HG03520 (cell line): ENCODE measurements at regions not wholly inside any gene's neighbourhood (a gene's known extent, or its start where the extent isn't known, plus 50 kb on each side); places are given as distances from the start of the nearest gene placed in this dataset.
A peak's percentile ranks its signal among the peaks of the same experiment; 100 is the strongest.

Source experiments
- ATAC-seq: cut with Tn5 transposase; IDR thresholded peaks from one replicate; pipeline ENCODE4 v1.9.1; 2021; ENCODE audit warnings: mild to moderate bottlenecking, moderate library complexity; ENCODE audit not compliant: unreplicated experiment

DNA sequence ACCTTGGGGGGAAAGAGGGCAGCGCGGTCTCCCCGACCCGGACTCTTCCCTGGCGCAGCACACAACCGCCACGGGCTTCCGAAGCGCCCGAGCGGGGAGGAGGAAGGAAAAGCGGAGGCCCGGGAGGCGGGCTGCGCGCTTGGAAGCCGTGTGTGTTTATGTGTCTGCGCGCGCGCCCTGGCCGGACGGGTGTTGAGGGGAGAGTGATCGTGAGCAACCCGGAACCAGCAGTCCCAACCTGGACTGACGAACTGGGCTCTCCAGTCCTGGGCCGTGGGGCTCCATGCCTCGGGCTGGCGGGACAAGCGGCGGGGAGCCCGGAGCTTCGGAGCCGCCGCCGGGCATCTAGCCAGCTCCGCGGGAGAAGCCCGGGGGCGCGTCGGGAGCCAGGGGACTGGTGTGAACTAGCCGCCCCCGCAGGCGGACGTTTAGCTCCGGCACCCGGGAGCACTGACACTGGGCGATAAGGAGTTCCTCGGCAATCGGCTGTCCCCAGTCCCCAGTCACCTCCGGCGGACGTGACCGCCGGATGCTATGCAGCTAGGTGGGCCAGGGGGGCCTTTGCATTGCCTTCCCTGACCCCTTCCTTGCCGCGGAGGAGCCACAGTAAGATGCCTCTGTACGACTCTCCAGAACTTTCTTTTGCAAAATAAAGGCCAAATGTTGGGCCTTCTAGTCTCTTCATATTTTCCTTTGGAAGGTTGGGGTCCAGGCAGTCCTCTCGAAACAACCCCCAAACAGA lies 74.8 kb upstream of the BCOR start:
- ATAC-seq: no peak

DNA sequence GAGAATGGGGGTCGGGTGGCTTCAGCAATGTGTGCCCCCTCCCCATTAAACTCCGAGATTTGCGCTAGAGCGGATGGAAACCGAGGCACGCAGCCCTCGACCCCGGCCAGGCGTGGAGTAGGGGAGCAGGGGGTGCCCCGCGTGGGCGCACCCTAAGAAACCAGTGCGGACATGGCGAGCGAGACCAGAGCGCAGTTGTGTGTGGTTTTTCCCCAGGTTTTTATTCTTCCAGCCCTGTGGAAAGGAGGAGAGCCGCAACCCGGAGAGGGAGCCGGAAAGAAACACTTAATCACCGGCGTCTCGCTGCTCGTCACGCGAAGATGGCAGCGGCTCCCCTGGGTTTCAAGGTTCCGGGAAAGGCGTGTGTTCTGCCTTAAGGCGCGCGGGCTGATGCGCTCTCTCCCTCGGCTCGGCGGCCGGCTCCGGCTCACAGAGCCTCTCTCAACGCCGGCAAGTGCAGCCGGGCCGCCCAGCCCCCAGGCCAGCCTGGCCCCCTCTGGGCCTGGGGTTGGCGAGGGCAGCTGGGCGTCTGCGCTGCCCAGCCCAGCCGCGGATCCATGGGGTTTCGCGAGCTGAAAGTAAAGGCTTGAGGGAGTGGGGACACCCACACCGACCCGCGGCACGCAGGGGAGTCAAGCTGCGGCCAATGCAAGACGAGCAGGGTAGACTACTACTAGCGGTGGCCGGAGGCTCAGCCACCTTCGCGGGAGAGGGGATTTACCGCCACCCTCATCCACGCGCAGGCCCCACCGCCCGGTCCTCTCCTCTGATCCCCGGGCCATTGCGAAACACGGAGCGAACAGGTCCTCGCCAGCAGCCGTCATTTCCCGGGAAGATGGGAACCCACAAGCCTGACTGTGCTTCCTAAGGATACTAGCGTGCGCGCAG lies 74.0 kb upstream of the BCOR start:
- ATAC-seq: no peak

DNA sequence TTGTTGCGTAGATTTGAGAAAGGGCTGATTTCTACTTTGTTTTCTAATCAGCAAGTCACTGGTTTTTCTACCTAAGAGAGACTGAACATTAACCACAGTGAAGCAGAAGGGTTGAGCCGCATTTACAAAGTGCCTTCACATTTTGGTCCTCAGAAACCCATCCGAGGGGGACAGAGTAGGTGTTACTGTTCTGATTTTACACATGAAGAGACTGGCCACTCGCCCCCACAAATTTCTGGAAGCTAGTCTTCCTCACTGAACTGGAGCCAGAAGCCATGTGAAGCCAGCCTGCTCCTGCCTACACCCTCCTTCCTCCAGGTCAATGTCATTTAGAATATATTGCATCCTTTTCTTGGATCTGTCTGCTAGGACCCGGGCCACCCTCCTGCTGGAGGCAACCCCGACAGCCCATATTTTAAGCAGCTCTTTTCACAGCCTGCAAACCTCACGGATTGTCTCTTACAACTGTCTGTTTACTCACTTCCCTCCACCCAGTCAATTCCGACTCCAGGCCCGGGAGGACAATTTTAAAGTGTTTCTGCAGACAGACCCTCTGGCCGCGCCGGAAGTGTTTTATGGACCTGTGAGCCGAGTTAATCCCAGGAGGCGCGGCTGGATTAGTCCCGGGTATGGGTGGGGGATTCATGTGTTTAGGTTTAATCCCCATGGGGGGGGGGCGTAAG lies 73.2 kb upstream of the BCOR start:
- ATAC-seq: no peak

DNA sequence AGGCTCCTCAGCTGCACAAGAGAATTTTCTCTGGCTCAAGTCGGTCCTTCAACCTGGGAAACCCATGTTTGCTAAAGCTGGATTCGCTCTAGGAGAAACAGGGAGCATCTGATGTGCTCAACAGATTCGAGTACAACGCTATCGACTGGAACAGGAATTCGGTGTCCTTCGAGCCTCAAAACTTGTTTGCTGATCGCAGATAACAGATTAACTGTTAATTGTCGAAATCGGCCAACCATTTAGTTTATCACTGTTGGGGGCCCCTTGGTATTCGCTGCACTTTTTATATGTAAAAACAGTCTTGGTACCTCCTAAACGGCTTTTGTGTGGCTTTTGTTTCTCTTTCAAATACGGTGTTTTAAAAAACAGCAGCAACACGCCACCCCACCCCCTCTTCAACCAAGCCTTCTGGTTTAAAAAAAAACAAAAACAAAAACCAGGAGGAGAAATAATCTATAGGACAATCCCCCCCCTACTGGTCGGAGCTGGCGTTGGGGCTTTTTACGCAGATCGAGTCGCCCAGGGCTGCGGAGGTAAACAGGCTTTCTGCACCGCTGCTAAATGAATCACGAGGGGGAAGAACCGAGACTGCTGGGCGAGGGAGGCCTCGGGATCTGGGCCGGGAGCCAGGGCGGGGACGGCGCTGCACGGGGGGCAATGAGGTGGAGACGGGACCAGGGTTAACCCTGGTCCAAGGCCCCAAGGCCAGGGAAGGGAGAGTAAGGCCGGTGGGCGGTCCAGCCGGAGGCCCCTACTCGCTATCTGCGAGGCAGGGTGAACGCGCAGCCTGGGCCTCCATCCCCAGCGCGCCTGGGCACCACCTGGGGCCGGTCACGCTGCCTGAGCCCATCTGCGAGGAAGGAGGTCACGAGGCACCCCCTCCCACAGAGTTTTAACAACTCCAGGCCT lies 71.7 kb upstream of the BCOR start:
- ATAC-seq: peak; percentile 41

DNA sequence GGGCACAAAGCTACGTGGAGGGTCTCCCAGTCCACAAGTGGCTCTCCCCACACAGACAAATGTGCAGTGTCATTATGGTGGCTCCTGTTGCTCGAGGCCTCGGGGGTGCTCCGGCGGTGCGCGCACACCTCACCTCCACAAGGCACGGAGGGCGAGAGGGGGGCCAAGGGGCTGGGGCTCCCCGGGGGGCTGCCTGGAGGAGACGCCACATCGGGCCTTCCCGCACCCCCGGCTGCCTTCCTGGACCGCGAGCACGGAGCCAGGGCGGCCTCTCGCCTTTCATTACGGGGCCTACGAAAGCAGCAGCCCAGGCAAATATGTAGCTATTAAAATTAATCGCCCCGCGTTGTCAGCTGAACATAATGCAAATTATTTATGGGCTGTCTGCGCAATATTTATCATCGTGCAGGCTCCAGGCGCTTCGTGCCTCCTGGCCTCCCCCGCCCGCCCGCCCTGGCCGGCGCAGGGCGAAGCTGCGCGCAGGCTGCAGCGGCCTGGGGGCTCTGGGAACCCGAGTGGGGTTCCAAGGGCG lies 70.8 kb upstream of the BCOR start:
- ATAC-seq: no peak

DNA sequence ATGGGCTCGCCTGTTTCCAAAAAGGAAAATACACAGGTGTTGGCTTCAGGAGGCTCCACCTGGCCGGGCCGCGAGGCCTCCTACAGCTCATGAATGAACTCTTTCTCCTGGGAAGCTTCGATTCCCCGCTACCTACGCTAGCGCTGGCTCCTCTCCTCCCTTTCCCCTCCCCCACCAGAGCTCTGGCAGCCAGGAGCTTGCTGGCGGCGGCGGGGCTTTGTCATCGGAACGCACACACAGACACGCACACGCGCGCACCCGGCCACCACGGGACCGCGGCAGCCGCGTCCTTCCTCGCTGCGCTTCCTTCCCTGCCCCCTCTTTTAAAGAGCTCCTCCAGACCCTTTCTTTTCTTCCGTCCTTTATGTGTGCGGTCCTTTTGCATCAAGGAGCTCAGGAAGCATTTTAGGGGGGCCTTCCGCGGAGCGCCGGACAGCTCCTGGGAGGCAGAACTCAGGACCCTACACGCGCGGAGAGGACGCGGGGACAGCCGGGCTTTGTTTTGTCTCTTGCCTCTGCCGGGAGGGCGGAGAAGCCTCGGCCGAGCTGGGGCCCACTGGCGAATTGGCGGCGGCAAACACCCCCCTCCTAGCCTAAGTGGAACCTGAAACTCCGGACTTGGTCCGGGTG lies 70.2 kb upstream of the BCOR start:
- no peak for ATAC-seq

DNA sequence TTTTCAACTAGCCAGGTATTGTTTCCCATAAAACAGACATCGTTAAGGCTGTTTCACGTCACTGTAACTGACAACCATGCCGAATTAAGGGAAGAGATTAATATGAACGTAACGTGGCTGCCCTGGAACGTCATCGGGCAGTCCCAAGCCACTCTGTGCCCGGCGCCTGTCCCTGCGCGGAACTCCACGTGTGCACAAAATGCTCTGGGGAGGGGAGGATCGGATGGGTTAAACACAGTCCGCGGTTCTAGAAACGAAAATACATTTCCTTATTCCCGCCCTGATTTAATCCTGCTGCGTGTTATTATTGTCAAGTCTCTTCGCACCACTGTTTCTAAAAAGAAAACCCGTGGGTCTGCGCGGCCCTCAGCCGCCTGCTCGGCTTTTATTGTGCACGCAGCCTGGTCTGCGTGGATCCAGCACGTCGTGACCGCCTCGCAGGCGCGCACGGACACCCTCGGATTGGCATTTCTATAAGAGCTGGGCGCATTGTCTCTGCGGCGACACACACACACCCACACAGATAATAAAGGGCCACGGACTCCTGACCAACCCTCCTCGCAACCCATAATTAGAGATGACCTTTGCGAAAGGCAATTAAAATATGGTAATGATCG lies 69.6 kb upstream of the BCOR start:
- ATAC-seq: no peak

DNA sequence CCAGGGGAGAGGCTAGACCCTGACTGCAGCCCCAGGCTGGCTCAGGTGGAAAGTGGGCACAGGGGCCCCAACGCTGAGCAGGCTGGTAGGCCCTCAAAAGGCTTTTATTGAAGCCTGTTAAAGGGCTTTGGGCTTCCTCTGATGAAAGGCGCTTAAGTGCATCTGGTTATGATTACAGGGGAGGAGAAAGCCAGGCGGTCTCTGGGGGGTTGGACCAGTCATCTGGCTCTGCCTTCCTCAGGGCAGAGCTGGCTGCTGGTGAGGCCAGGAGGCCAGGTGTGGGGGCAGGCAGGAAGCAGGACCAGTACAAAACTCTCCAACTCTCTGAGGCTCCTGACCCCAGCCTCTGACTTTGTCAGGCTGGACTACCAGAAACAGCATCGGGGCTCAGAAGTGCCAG lies 68.8 kb upstream of the BCOR start:
- no peak for ATAC-seq

DNA sequence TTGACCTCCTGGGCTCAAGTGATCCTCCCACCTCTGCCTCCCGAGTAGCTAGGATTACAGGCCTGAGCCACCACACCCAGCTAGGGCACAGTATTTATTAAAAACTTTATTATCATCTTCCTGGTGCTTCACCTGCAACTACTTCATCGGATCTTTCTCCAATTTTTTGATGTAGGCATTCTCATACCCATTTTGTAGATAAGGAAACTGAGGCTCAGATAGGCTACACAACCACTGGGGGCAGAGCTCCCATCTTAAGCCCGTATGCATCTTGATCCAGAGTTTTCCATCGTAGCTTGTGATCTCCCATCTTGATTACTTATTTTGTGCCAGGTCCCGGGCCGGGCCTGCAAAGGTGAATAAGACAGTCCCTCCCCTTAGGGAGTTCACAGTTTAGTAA lies 68.1 kb upstream of the BCOR start:
- ATAC-seq: no peak

DNA sequence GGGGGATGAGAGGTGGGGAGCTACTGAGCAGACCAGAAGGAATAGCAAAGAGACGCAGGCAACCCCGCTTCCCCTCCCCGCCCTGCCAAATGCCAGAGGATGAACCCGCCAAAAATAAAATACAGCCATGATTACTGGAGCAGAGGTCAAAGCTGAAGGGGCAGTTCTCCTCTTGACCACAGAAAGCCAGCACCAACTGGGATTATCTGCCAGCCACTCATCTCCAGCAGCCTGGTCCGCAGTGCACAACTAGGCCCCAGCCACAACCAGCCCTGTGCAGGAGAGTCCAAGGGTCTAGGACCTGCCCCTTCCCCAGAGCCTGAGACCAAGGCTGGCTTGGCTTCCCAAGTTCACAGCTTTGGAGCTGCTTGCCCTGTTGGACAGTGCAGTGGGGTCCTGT lies 67.4 kb upstream of the BCOR start:
- no peak for ATAC-seq

DNA sequence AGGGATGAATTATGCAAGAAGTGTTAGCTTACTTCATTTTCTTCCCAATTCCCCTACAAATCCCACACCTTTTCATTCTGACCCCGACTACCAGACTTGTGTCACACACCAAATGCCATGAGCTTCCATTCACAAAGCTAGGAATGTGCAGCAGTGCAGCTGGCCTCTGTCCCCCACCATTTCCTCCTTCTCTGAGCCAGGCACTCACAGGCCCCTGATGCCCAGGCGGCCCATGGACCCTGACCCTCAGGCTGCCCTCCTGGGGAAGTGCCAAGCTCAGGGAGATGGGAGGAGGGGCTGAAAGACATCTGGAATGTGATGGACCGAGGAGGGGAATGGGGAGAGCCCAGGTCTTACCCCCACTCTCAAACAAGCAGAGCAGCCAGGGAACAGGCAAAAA lies 67.0 kb upstream of the BCOR start:
- ATAC-seq: no peak

DNA sequence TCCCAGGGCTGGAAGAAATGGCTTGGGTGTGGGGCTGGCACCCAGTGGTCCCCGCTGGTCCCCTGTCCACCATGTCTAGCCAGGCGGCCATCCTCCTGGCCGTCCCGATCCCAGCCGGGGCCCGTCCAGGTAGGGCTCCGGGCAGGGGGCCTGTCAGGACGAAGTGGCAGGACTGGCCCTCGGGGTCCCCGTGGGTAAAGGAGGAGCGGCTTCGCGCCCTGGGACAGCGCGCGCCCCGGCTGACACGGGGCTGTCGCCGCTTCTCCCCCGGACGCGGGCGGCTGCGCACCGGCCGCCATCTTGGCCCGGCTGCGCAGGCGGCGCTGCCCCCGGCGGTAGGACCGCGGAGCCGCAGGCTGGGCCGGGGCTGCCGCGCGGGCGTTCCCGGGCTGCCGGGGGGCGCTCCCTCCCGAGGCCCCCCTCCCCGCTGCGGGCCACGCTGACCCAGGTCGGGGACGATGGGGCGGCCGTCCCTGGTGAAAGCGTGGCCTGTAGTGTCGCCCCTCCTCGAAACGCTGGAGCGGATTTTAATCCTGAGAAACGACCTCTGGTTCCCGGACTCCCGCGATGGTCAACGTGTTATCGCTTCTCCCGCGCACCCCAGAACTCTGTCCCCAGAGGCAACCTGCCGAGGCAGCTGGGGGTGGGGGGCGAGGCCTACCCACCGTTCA lies 60.4 kb upstream of the BCOR start:
- peak; percentile 47 for ATAC-seq

DNA sequence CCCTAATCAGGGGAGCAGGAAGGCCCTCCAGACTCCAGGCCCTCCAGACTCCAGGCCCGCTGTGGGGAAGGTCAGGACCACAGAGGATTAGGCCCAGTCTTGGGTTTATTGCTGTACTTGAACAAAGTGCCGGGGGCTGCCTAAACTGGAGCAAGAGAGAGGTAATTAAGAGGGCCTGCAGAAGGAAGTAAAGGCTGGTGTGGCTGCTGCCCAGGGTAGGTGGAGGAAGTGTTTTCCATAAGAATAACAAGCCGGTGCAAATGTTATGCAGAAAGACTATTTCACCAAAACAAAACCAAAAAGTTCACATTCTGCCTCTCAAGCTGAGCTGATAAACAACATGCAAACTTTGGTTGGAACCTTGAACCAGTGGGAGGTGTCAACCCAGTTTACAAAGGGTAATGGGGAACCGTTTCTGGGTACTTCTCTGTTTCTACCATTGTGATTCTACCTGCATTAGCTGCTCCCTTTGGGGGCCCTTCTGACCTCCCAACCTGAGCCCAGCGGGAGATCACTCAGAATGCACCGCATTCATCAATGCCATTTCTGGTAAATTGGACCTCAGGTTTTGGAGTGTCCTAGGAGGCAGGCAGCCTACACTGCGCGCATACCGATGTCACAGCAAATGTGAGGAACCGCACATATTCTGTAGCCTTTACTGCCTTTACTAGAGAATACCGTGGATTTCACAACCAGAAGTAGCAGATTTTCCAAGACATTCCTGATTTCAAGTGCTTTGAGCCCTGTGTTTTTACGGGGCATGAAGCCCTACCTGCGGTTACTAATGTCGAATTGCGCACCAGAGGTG lies 59.7 kb upstream of the BCOR start:
- ATAC-seq: no peak

DNA sequence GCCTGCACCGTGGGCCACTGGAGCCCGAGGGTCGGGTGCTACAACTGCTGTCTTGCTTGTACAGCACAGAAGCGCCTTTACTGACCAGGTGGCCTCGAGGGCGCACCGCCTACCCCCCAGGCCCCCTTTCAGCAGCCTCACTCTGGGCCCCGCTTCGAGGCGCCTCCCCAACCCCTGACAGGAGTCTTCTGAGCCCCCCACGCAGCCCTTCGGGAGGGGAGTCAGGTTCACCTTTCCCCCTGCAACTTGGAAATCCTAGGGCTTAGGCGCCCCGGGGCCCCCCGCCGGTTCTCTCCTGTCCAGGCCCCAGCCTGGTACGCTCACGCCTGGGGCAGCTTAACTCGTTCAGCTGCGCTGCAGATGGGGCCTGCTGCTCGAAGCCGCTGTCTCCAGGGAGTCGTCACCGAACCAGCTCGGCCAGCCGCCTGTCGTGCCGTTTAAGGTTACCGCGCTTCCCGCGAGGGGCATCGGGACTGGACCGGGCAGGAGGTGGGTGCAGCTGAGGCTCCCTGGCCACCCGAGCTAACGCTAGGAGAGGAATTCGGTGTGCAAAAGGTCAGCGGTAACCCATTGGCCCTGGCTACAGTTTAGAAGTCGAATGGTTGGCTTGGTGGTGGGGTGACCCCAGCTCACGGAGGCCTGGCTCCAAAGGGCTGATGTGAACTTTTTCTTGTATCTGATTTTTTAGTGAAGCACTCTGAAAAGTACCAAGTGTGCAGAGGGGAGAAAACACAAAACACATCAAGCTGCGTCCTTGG lies 58.9 kb upstream of the BCOR start:
- ATAC-seq: no peak

DNA sequence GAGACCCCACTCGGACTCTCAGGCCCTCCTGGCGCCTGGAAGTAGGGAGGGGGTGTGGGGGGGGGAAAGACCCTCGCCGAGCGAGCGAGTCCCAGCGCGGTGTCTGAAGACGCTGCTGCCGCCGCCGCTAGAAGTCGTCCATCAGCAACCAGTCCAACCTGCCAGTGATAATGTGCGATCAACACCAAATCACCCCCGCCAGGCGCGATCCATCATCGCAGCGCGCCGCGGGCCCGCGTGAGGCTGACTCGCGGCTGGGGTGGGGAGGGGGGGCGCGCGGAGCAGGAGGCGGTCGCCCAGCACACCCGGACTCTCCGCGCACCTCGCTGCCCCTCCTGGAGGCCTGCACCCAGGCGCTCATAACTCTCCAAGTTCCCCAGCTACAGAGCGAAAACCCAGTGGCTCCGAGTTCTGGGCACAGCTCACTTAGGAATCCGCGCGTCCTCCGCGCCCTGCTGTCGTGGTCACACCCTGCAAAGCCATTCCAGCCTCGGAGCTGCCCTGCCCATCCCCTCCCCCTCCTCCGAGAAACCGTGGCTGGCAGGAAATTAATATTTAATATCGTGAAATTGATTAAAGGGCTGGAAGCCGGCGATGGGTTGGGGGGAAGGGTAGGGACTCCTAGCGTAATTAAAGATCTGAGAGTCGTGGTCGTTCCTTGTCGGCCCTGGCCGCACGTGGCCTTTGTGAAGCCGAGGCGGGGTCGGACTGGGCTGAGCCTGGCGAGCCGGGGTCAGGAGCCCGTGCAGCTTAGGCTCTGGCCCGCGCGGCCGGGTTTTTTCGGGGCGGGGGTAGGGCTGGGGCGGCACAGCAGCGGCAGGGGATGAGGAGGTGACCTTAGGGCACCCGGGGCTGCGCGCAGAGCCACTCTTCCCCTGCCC lies 58.1 kb upstream of the BCOR start:
- ATAC-seq: no peak

DNA sequence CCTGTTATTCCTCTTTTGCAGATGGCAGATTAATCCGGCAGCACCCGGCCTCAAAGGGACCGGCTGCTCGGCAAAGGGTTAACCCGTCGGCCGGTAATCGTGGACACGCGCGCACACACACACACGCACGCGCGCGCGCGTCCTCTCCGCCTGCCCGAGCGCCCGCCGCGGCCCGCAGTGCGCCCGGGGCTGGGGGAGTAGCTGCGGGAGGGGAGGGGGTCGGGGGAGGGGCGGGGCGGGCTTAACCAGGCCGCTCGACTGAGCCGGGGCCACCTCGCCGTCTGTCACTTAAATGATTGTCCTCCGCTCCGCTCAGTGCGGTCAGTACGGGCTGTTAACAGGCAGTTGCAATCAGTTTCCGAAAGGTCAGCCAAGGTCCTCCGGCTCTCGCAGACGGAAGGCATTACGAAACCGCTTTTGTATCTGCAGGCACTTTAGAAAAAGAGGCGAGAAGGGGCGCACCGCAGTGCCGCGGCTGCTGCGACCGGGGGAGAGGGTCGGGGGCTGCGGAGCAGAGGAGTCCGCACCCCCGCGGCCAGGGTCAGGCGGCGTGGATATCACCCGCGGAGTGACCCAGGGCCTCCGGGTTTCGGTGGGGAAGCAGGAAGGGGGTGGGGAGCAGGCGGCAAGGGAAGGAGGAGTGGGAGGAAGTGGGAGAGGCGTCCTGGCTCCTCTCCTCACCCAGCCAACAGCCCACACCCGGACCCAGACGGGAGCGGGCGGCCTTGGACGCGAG lies 57.3 kb upstream of the BCOR start:
- no peak for ATAC-seq
